NB4 (cell line): ENCODE measurements at regions not wholly inside any gene's neighbourhood (a gene's known extent, or its start where the extent isn't known, plus 50 kb on each side); places are given as distances from the start of the nearest gene placed in this dataset.

Experiments used
- CTCF ChIP-seq: IDR thresholded peaks from one replicate; pipeline ENCODE4 v1.5.1; 2012; ENCODE audit warnings: low read depth, low read length
- MYC ChIP-seq: IDR thresholded peaks from 2 replicates; pipeline ENCODE4 v1.6.1; 2011; ENCODE audit warnings: low read depth, low read length
- POLR2A ChIP-seq: IDR thresholded peaks from 2 replicates; pipeline ENCODE4 v1.6.1; 2011; ENCODE audit warnings: mild to moderate bottlenecking; ENCODE audit not compliant: insufficient read length; ENCODE audit errors: extremely low read depth

DNA sequence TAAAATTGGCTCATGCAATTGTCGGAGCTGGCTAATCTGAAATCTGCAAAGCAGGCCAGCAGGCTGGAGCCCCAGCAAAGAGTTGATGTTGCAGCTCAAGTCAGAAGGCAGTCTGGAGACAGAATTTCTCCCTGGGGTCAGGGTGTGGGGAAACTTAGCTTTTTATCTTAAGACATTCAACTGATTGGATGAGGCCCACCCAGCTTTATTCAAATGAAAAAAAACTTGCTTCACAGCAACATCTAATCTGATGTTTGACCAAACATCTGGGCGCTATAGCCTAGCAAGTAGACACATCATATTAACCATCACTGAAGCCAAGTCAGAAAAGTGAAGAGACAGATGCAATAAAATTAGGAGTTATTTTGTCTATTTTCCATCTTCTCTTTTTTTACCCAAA lies 108.8 kb upstream of the CCDC28A start:
- TF ChIP-seq MYC (no peak), CTCF (no peak), POLR2A (no peak)
